ENCODE measurements at regions not wholly inside any gene's neighbourhood (a gene's known extent, or its start where the extent isn't known, plus 50 kb on each side); places are given as distances from the start of the nearest gene placed in this dataset.
"Not testable (repeated sequence)": the region's sequence is repeated elsewhere in the genome, so short reads cannot be mapped to it uniquely, and the experiment has no call there.

DNA sequence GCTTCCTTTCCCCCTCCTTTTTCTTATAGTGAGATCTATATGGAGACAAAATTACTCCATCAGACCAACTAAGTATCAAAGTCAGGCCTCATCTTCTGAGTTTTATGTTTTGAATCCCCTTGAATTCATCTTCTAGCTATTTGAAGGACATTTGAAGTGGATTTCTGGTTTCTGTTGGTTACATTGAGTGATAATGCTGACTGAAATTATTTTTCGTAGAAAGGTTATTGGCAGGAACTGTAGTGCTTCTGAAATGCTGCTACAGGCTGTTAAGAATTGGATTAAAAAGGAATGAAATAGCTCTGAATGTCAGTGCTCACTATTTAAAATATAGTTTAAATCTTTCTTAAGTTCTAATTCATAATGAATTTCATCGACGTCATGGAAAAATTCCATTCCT is 361.0 kb upstream of the TMEFF2 start:
- DNase-seq: no peak

DNA sequence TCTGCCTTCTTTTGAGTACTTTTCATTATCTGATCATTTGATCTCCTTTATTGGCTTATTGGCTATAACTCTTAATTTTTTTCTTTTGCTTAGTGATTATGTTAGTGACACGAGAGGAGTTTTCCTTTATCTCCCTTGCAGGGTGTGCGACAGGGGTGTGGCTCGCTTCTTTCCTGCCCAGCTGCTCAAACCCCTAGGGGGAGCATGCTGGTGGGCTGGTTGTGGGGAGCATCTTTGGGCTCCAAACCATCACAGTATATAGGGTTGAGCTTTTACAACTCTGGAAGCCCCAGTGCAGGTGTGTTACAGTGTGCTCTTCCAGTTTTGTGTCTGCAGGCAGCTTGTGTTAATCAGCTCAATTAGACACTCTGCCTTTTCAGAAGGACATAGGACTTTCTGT is 357.0 kb upstream of the TMEFF2 start:
- no peak for DNase-seq

GRCh38 chr2:192546565-192546964 is 351.8 kb upstream of the TMEFF2 start:
- peak; percentile 7 for DNase-seq

DNA sequence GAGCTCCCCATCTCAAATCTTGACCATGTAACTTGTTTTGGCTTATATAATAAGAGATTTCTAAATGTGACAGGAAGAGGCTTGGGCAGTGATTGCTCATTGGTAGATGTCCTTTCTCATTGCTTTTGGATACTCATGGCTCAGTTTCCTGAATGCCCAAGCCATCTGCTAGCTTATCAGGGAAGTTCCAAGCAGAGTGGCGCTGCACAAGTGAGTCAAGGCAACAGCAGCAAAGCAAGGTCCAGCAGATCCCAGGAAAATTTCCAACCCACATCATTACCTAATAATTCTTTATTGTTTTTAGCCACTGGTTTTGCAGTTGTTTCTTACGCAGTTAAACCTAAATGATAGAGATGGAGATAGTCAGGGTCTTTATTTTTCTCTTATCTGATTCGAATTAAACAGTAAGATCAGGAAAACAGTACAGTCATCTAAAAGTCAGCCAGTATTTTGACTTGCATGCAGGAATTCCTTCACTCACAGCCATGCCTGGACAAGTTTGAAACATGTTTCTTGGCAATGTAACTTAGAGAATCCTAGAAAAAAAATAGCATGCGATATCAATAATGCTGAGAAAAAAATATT is 349.7 kb upstream of the TMEFF2 start:
- DNase-seq: no peak

- not testable (repeated sequence) for DNase-seq
Measured at GRCh38 chr2:192542148-192543066, 347.7 kb upstream of the TMEFF2 start.

GRCh38 chr2:192539306-192539705 is 344.6 kb upstream of the TMEFF2 start:
- no peak for DNase-seq

DNA sequence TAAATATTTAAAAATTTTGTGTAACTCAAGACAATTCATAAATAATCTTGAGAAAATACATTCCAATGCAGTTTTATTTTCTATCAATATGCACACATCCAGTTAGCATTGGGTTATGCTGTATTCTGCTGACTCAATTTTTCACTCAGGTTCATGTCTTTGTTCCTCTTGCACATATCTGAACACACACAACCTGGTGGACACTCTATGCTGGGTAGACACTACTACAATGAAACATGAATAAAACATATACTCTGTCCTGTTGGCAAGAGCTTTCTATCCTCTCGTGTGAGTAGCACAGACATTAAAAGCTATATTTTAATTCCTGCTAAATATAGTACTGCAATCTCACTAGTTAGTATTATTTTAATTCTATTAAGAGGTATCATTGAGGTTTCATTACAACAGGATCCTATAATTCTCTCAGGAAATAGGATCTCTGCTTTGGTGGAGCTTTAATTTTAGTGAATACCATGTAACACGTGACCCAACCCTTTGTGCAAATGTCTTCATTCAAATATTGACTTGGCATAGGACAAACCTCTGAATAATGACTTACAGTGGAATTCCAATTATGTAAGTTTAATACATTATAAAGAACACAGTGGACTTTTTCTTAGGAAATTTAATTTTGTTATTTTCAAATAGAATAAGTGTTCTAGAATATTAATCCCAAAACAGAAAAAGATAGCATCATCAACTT is 342.3 kb upstream of the TMEFF2 start:
- no peak for DNase-seq

- DNase-seq: no peak
Measured at GRCh38 chr2:192535956-192536921, 341.5 kb upstream of the TMEFF2 start.

GRCh38 chr2:192534072-192534471 is 339.3 kb upstream of the TMEFF2 start:
- no peak for DNase-seq

DNA sequence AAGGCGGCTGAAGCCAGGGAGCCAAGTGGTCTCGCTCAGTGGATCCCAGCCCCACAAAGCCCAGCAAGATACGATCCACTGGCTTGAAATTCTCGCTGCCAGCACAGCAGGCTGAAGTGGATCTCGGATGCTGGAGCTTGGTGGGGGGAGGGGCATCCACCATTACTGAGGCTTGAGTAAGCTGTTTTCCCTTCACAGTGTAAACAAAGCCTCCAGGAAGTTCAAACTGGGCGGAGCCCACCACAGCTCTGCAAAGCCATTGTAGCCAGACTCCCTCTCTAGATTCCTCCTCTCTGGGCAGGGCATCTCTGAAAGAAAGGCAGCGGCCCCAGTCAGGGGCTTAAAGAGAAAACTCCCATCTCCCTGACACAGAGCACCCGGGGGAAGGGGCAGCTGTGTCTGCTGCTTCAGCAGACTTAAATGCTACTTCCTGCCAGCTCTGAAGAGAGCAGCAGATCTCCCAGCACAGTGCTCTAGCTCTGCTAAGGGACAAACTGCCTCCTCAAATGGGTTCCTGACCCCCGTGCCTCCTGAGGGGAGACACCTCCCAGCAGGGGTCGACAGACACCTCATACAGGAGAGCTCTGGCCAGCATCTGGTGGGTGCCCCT is 330.0 kb upstream of the TMEFF2 start:
- DNase-seq: not testable (repeated sequence)

GRCh38 chr2:192524214-192524613 is 329.5 kb upstream of the TMEFF2 start:
- DNase-seq: not testable (repeated sequence)

DNA sequence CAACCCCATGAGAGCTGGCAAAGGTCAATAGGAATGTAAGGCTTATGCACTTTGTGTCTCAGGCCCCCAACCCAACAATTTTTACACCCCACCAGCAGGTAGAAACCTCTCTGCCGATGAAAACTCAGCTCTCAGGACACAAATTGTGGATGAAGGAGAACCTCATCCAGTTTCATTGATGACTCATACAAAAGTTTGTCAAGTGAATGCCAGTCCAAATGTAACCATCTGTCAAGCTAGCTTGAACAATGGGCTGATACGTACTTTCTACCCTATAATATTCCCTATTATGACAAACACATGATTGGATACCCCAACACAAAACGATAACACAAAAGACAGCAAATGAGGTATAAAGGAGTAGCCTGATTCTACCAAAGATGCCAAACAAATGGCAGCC is 321.2 kb upstream of the TMEFF2 start:
- DNase-seq: no peak

DNA sequence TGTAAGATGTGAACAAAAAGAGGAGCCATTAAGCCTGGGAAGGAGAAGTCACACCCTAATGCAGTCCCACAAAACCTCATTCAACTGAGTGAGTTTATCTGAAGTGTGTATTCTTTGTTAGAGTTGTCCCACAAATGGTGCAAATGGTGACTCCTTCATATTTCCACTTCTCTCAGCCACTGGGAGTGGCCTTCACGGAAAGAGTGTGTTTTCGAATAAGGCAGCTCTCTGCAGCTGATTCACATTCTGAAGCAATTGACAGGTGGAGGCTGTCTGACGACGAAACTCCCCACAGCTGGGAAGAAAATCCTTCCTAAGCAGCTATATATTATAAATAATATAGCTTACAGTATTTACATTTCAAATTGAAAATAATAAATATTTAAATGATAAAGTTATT is 318.8 kb upstream of the TMEFF2 start:
- no peak for DNase-seq

- not testable (repeated sequence) for DNase-seq
Measured at GRCh38 chr2:192507836-192508450, 313.2 kb upstream of the TMEFF2 start.

DNA sequence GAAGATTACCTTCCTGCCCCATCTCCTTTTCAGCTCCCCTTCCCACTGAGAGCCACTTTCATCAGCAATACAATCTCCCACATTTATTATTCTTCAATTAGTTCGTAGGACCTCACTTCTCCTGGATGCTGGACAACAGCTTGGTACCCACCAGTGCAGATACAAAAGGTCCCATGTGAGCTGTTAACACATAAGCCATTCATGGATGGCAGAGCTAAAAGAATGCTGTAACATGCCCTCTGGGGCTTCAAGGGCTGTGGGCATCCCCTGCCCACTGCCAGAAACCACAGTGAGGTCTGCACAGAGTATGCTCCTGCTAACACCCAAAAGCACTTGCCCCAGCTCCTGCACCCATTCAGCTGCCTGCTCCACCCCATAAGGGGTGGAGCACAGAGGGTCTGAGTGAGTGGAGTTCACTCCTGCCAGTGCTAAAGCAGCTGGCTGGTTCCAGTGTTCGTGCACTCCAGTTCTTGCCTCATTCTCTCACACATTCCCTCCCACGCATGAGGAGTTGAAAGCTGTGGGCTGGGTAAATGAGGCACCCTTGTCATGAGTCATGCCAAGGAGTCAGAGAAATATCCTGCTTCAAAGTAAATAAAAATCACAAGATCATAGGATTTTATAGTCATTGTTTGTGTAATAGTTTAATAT is 305.9 kb upstream of the TMEFF2 start:
- DNase-seq: peak; percentile 37

GRCh38 chr2:192499476-192499875 is 304.7 kb upstream of the TMEFF2 start:
- DNase-seq: no peak

- no peak for DNase-seq
Measured at GRCh38 chr2:192498747-192499146, 304.0 kb upstream of the TMEFF2 start.

DNA sequence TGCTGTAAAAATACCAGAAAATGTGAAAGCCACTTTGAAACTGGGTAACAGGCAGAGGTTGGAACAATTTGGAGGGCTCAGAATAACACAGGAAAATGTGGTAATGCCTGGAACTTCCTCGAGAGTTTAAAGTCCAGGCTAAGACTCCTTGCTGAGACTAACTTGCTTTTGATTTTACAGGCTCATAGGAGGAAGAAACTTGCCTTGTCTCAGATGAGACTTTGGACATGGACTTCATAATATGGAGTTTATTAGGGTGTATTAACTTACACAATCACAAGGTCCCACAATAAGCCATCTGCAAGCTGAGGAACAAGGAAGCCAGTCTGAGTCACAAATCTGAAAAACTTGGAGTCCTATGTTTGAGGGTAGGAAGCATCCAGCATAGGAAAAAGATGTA is 293.4 kb upstream of the TMEFF2 start:
- DNase-seq: not testable (repeated sequence)

DNA sequence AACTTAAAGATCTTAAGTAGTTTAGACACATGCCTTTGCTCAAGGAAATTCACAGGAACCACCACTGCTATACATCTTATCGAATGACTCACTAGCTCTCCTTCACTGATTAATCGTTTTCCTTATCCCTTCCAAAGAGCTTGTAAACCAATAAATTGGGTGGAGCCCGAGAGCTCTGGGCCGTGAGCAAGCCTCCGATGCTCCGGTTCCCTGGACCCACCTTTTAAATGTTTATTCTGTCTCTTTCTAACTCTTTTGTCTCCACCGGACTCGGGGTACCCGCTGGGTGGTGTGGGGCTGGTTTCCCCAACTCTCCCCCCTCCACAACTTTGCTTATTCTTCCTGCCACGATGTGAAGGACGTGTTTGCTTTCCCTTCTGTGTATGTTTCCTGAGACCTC is 292.9 kb upstream of the TMEFF2 start:
- DNase-seq: no peak

GRCh38 chr2:192484903-192485302 is 290.2 kb upstream of the TMEFF2 start:
- DNase-seq: no peak

DNA sequence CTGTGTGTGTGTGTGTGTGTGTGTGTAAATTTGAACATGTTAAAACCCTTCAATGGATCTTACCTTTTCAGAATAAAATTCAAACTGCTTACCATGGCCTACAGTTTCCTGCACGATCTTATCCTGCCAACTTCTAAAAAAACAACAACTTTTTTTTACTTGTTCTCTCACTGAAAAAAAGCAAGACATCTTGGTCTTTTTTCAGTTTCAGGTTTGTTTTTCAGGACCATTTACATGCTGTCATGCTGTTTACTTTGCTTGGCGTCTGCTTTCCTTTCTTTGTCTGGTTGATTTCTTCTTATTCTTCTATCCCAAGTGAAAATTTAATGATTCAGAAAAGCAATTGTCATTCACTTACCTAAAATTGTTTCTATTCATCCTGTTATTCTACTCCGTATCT is 286.3 kb upstream of the TMEFF2 start:
- DNase-seq: no peak

Data from activated CD4-positive, alpha-beta T cell treated with anti-CD3 and anti-CD28 coated beads, Interleukin-2, Interleukin-6, amounts not matched to agents 100 ng/mL and 50 ng/mL, durations not matched to agents 16 hours and 8 hours (primary cell).